ENCODE measurements at regions not wholly inside any gene's neighbourhood (a gene's known extent, or its start where the extent isn't known, plus 50 kb on each side); places are given as distances from the start of the nearest gene placed in this dataset.
"Not testable (repeated sequence)": the region's sequence is repeated elsewhere in the genome, so short reads cannot be mapped to it uniquely, and the experiment has no call there.

DNA sequence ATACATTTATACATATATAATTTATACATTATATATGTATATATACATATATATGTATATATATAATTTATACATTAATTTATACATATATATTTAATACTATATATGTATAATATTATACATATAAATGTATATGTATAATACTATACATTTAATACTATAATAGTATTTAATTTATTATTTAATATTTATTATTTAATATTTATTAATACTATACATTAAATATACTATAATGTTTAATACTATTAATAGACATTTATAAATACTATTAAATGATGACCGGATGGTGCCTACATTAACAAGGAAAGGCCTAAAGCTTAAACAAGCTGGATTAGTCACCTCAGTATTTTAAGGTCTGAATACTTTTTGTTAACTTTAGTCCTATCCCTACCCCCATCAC lies 145.9 kb upstream of the HTR1E start:
- no peak overlapping the region for H3K4me3 ChIP-seq (ENCODE audit: low read depth, low read length)
- TF ChIP-seq, protein P1, sequence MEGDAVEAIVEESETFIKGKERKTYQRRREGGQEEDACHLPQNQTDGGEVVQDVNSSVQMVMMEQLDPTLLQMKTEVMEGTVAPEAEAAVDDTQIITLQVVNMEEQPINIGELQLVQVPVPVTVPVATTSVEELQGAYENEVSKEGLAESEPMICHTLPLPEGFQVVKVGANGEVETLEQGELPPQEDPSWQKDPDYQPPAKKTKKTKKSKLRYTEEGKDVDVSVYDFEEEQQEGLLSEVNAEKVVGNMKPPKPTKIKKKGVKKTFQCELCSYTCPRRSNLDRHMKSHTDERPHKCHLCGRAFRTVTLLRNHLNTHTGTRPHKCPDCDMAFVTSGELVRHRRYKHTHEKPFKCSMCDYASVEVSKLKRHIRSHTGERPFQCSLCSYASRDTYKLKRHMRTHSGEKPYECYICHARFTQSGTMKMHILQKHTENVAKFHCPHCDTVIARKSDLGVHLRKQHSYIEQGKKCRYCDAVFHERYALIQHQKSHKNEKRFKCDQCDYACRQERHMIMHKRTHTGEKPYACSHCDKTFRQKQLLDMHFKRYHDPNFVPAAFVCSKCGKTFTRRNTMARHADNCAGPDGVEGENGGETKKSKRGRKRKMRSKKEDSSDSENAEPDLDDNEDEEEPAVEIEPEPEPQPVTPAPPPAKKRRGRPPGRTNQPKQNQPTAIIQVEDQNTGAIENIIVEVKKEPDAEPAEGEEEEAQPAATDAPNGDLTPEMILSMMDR (IDR thresholded peaks at IDR 0.05; ENCODE audit: control insufficient read depth, extremely low read depth, insufficient read depth) = no peak
- DNase-seq (ENCODE audit: low read depth) = no peak

DNA sequence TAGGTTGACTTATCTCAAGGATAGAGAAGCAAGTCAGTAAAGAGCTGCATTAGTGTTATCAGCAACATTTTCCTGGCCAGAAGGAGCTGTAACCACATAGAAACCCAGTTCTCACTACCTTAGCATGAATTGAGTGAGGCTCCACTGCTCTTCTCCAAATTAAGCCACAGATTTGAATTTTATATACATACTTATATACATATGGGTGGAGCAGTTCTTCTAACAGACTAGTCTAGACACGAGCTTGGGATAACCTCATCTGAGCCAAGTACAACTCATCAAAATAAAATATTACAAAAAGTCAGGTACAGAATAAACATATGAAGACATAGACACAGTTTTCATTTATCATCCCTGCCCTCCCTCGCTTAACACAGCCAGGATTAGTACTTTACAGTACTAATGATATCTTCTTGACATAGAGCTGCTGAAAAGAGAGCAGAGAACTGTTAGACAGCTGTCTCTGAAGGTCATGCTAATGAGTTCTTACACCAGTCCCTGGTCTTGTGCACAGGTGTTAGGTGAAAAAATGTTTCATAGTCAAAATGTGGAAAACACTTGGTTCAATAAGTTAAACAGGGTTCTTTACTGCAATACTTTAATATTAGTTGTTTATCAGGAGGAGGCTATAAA lies 147.4 kb upstream of the HTR1E start:
- TF ChIP-seq, protein P1 (IDR thresholded peaks at IDR 0.05; ENCODE audit: control insufficient read depth, extremely low read depth, insufficient read depth) = no peak
- H3K4me3 ChIP-seq (ENCODE audit: low read depth, low read length) = no peak overlapping the region
- DNase-seq (ENCODE audit: low read depth) = no peak

DNA sequence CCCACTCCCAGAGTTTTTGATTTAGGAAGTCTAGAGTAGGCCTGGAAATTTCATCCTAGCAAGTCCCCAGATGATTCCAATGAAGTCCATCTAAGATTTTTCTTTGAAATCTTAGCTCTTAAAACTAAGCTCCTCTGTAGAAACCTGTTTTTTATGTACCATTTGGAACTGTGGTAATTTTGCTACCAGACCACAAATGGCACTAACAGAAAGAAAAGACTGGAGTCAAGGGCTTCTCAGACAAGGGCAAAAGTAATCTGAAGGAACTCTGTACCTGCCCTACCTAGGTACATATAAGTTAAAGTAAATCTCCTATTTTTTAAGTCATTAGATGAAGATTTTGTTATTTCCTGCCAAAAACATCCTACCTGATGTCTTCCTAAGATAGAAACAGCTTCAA lies 155.0 kb upstream of the HTR1E start:
- H3K4me3 ChIP-seq (ENCODE audit: low read depth, low read length) = no peak overlapping the region
- no peak for DNase-seq (ENCODE audit: low read depth)
- TF ChIP-seq, protein P1 (IDR thresholded peaks at IDR 0.05; ENCODE audit: control insufficient read depth, extremely low read depth, insufficient read depth) = peak; percentile 39; the same call in 1 of the 2 replicates

DNA sequence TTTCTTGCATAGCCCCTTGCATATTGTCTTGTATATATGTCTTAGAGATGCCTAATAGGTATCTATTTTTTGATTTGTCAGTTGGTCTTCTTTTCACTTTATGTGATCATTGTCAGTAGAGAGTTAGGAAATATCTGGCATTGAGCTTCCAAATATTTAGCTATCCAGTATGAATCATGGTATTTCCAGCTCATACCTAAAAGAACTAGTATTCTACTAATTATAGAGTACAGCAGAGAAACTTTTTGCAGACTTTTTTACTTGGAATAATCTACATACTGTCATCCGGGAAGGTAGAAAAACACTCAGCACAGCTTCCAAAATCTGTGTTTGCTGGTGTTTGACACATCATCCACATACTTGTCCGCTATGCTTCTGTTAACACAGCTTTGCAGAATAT lies 156.4 kb upstream of the HTR1E start:
- no peak overlapping the region for H3K4me3 ChIP-seq (ENCODE audit: low read depth, low read length)
- TF ChIP-seq, protein P1 (IDR thresholded peaks at IDR 0.05; ENCODE audit: control insufficient read depth, extremely low read depth, insufficient read depth) = no peak
- DNase-seq (ENCODE audit: low read depth) = no peak

DNA sequence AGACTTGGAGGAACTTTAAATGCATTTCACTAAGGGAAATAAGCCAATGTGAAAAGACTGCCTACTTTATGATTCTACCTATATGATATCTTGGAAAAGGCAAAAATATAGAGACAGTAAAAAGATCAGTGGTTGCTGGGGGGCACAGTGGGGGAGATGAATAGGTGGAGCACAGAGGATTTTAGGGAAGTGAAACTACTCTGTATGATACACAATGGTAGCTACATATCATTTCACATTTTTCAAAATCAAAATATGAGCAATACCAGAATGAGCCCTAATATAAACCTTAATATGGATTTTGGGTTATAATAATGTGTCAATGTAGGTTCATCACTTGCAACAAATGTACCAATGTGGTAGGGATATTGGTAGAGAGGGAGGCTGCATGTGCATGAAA lies 161.4 kb upstream of the HTR1E start:
- H3K4me3 ChIP-seq (ENCODE audit: low read depth, low read length) = no peak overlapping the region
- TF ChIP-seq, protein P1 (IDR thresholded peaks at IDR 0.05; ENCODE audit: control insufficient read depth, extremely low read depth, insufficient read depth) = no peak
- DNase-seq (ENCODE audit: low read depth) = no peak

DNA sequence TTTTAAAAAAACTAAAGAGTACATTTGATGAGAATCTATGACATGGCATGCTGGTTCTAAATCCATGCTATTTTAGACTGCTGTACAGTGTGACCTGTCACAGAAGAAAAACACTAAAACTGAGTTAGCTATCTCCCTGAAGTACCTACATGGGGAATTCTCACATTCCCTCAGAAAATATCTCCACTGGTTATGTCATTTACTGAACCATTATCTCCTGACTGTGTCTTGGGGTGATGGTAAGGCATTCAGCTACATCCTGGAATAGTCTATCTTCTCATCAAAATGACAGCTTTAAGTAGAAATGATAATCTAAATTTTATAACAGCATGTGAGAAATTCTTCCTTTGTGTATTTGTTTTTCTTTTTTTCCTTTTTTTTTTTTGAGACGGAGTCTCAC lies 172.1 kb upstream of the HTR1E start:
- TF ChIP-seq, protein P1 (IDR thresholded peaks at IDR 0.05; ENCODE audit: control insufficient read depth, extremely low read depth, insufficient read depth) = no peak
- H3K4me3 ChIP-seq (ENCODE audit: low read depth, low read length) = no peak overlapping the region
- DNase-seq (ENCODE audit: low read depth) = no peak

DNA sequence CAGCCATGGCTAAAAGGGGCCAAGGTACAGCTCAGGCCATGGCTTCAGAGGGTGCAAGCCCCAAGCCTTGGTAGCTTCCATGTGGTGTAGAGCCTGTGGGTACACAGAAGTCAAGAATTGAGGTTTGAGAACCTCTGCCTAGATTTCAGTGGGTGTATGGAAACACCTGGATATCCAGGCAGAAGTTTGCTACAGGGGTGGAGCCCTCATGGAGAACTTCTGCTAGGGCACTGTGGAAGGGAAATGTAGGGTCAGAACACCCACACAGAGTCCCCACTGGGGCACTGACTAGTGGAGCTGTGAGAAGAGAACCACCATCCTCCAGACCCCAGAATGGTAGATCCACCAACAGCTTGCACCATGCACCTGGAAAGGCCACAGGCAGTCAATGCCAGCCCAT lies 177.4 kb upstream of the HTR1E start:
- not testable (repeated sequence) for DNase-seq (ENCODE audit: low read depth)

More for the DNA sequence above, 177.4 kb upstream of the HTR1E start:
- H3K4me3 ChIP-seq (ENCODE audit: low read depth, low read length) = not testable (repeated sequence)
